K562 (cell line): ENCODE measurements at regions not wholly inside any gene's neighbourhood (a gene's known extent, or its start where the extent isn't known, plus 50 kb on each side); places are given as distances from the start of the nearest gene placed in this dataset.

Experiments
- ATAC-seq: fragments of 200-7000 bp; cut with Tn5 transposase; 3 replicates; pipeline ENCODE4 v1.9.1; 2020; ENCODE audit warnings: moderate library complexity
- BruUV-seq: library from RNA; stranded (reverse); fragments of 400-500 nt; replicated peaks from 2 replicates; lab custom pipeline; 2021; lab: Mats Ljungman, UMichigan
- CTCF ChIA-PET: fragments of 300-600 bp; formaldehyde crosslinking; extraction: SDS; loops from one replicate; lab custom pipeline; 2021; ENCODE audit warnings: low intra/inter-chr PET ratio; lab: Yijun Ruan, JAX
- POLR2A ChIA-PET: fragments of 300-600, 350-650 bp; sonication (Branson Sonifier 250); formaldehyde crosslinking; extraction: SDS; loops from one replicate; lab custom pipeline; 2021; ENCODE audit warnings: antibody characterized with exemption, inconsistent platforms; lab: Yijun Ruan, JAX
- DNase-seq, 4 experiments: peaks; one replicate each; pipeline versions ENCODE4 v3.0.0 to v3.0.0-alpha.2; 2011 to 2018; ENCODE audit warnings: low spot score in 3 of 4, mixed read lengths in 3 of 4; ENCODE audit errors: extremely low read depth in 1 of 4
- FAIRE-seq: peaks from 2 replicates; lab custom pipeline; 2011; peaks lifted over from hg19 to GRCh38; lab: Jason Lieb, UNC
- H2AFZ ChIP-seq: 2 replicates; pipeline ENCODE4 v1.6.0; 2011; ENCODE audit warnings: low read depth, low read length, control low read depth, inconsistent platforms
- H3K27ac ChIP-seq: fragments of 200-600 bp; 3 replicates; pipeline ENCODE4 v1.8.0; 2011; ENCODE audit warnings: low read depth, mild to moderate bottlenecking, control low read depth, inconsistent platforms, low read length, moderate library complexity, mixed read lengths; ENCODE audit errors: extremely low read depth
- H3K27me3 ChIP-seq, 2 experiments: fragments of 300-600 bp in 1 of 2; 2 replicates in 1 of 2; 3 replicates in 1 of 2; pipeline versions ENCODE4 v1.6.0 to v1.8.0; 2011; ENCODE audit warnings: inconsistent platforms in 2 of 2, low read length in 2 of 2, mild to moderate bottlenecking in 1 of 2, mixed read lengths in 1 of 2, moderate library complexity in 1 of 2; ENCODE audit not compliant: control insufficient read depth in 2 of 2, insufficient read depth in 2 of 2
- H3K36me3 ChIP-seq: fragments of 300-600 bp; 3 replicates; pipeline ENCODE4 v1.8.0; 2011; ENCODE audit warnings: mild to moderate bottlenecking, low read length, inconsistent platforms; ENCODE audit not compliant: control insufficient read depth, insufficient read depth
- H3K4me1 ChIP-seq, 2 experiments: fragments of 200-600 bp in 1 of 2; replicated peaks in 1 of 2; 2 replicates in 1 of 2; 3 replicates in 1 of 2; pipeline versions ENCODE4 v1.5.1 to v1.8.0; 2011; ENCODE audit warnings: inconsistent platforms in 2 of 2, low read length in 2 of 2, mild to moderate bottlenecking in 1 of 2, mixed read lengths in 1 of 2, moderate library complexity in 1 of 2; ENCODE audit not compliant: control insufficient read depth in 2 of 2, insufficient read depth in 2 of 2
- H3K4me2 ChIP-seq: 2 replicates; pipeline ENCODE4 v1.6.1; 2011; ENCODE audit warnings: low read length, control low read depth, inconsistent platforms, mixed read lengths; ENCODE audit not compliant: insufficient read depth
- H3K4me3 ChIP-seq: fragments of 200-600 bp; sonication (generic), shearing (Covaris generic); 2 replicates; pipeline ENCODE4 v1.5.1; 2016; ENCODE audit warnings: control low read depth, inconsistent platforms
- H3K79me2 ChIP-seq: fragments of 200-600 bp; 3 replicates; pipeline ENCODE4 v1.8.0; 2011; ENCODE audit warnings: low read length, inconsistent platforms; ENCODE audit not compliant: control insufficient read depth, insufficient read depth
- H3K9ac ChIP-seq, 2 experiments: 2 replicates each; pipeline versions ENCODE4 v1.6.0 to v1.6.1; 2011; ENCODE audit warnings: low read depth in 2 of 2, low read length in 2 of 2, control low read depth in 1 of 2, inconsistent platforms in 1 of 2, mild to moderate bottlenecking in 1 of 2, mixed read lengths in 1 of 2; ENCODE audit not compliant: insufficient read depth in 1 of 2
- H3K9me1 ChIP-seq: one replicate; pipeline ENCODE4 v1.6.0; 2011; ENCODE audit warnings: inconsistent platforms, mild to moderate bottlenecking, low read length, moderate library complexity; ENCODE audit not compliant: control insufficient read depth, insufficient read depth
- H3K9me3 ChIP-seq: replicated peaks from 2 replicates; pipeline ENCODE4 v1.5.1; 2011; ENCODE audit warnings: low read depth, low read length, inconsistent platforms; ENCODE audit not compliant: control insufficient read depth, insufficient read depth
- H4K20me1 ChIP-seq: replicated peaks from 2 replicates; pipeline ENCODE4 v1.6.1; 2011; ENCODE audit warnings: low read length, inconsistent platforms, mixed read lengths; ENCODE audit not compliant: control insufficient read depth, insufficient read depth
- C11orf30 ChIP-seq: fragments of 450-650 bp; IDR thresholded peaks from 2 replicates; pipeline ENCODE4 v1.6.1; 2016; ENCODE audit warnings: low read depth, mild to moderate bottlenecking
- ELF4 ChIP-seq: fragments of 450-650 bp; formaldehyde crosslinking; IDR thresholded peaks from 2 replicates; pipeline ENCODE4 v1.4.0; 2022; ENCODE audit warnings: missing genetic modification characterization
- GABPB1 ChIP-seq: sonication (generic); formaldehyde crosslinking; IDR thresholded peaks from 2 replicates; pipeline ENCODE4 v1.8.0; 2022; ENCODE audit warnings: mild to moderate bottlenecking, missing genetic modification reagents
- GABPB2 ChIP-seq: fragments of 250-450 bp; sonication (Bioruptor Pico); conservative IDR thresholded peaks from 2 replicates; pipeline ENCODE4 v1.5.1; 2021; ENCODE audit warnings: mild to moderate bottlenecking
- JUNB ChIP-seq: fragments of 450-650 bp; formaldehyde crosslinking; conservative IDR thresholded peaks from 2 replicates; pipeline ENCODE4 v1.4.0; 2020; ENCODE audit warnings: mild to moderate bottlenecking
- MCM7 ChIP-seq, 2 experiments: fragments of 450-650 bp; IDR thresholded peaks; 2 replicates each; pipeline ENCODE4 v1.6.1; 2016 to 2018
- MTF1 ChIP-seq: fragments of 250-450 bp; sonication (Bioruptor Pico); IDR thresholded peaks from 2 replicates; pipeline ENCODE4 v1.9.0; 2021; ENCODE audit warnings: moderate library complexity, mild to moderate bottlenecking, inconsistent platforms, borderline replicate concordance
- NKRF ChIP-seq: fragments of 450-650 bp; IDR thresholded peaks from 2 replicates; pipeline ENCODE4 v1.6.1; 2016; ENCODE audit warnings: borderline replicate concordance
- TOE1 ChIP-seq, 2 experiments: fragments of 450-650 bp in 1 of 2; sonication (generic) in 1 of 2; formaldehyde crosslinking in 1 of 2; IDR thresholded peaks; 2 replicates each; pipeline versions ENCODE4 v1.7.1 to v1.8.0; 2016 to 2022; ENCODE audit warnings: borderline replicate concordance in 2 of 2, mild to moderate bottlenecking in 2 of 2, antibody characterized with exemption in 1 of 2, inconsistent platforms in 1 of 2, low read depth in 1 of 2, missing genetic modification reagents in 1 of 2, moderate library complexity in 1 of 2
- ZNF766 ChIP-seq: fragments of 200-800 bp; sonication (Bioruptor generic); conservative IDR thresholded peaks from 2 replicates; pipeline ENCODE4 v1.6.1; 2016; ENCODE audit warnings: missing genetic modification characterization, missing compliant biosample characterization
- ZNF785 ChIP-seq: fragments of 250-450 bp; sonication (Bioruptor Pico); IDR thresholded peaks from 2 replicates; pipeline ENCODE4 v1.4.0; 2020; ENCODE audit warnings: mild to moderate bottlenecking
- WGBS: fragments of 100-300 bp; shearing (Covaris generic); methylation state at CpG from one replicate; pipeline ENCODE4 v1.1.6; 2016; ENCODE audit warnings: low coverage, mixed read lengths; ENCODE audit not compliant: insufficient coverage; ENCODE audit errors: missing lambda C conversion rate; 5-methylcytosine and 5-hydroxymethylcytosine counted together
- in situ Hi-C: fragments of 300-500 bp; cut with MboI; formaldehyde crosslinking; loops from 4 replicates; pipeline ENCODE4 v1.15.0; 2018; ENCODE audit warnings: inconsistent platforms, mixed read lengths
- intact Hi-C: fragments of 100-400 bp; cut with micrococcal nuclease; formaldehyde crosslinking; loops from 2 replicates; pipeline ENCODE4 v1.14.2; 2022
- TF ChIP-seq, protein P1 (sequence below): fragments of 250-450 bp; sonication (Bioruptor Pico); IDR thresholded peaks from 2 replicates; pipeline ENCODE4 v1.8.0; 2021; ENCODE audit warnings: mild to moderate bottlenecking, moderate library complexity
- TF ChIP-seq, protein P2 (sequence below): sonication (generic); formaldehyde crosslinking; IDR thresholded peaks from 2 replicates; pipeline ENCODE4 v1.8.1; 2023; ENCODE audit warnings: mild to moderate bottlenecking, missing genetic modification reagents
- TF ChIP-seq, protein P3 (sequence below), 3 experiments: IDR thresholded peaks in 2 of 3; conservative IDR thresholded peaks in 1 of 3; 2 replicates each; pipeline ENCODE4 v1.5.1; 2011 to 2012; ENCODE audit warnings: low read length in 3 of 3, mild to moderate bottlenecking in 3 of 3, control low read depth in 2 of 3, improper control_type of control experiment in 1 of 3, inconsistent platforms in 1 of 3, low read depth in 1 of 3, mixed read lengths in 1 of 3, moderate library complexity in 1 of 3; ENCODE audit not compliant: insufficient read depth in 2 of 3

DNA sequence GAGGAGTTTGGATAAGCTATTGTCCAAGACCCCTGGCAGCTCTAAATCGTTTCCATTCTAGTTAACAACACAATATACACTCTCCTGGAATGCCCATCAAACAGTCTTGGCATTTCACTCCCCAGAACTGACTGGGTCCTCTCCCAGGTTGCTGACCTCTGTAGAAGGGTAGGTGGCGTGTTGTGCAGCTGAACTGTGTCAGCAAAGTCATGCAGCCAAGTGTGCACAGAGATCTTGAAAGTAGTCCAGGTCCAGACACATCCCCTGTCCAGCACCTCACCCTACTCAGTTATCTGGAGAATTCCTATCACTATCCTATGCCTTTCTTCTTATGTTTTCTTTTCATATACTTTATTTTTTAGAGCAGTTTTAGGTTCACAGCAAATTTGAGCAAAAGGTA lies 312.7 kb downstream of the GABRB3 start (continued):
- TF ChIP-seq, protein P1, sequence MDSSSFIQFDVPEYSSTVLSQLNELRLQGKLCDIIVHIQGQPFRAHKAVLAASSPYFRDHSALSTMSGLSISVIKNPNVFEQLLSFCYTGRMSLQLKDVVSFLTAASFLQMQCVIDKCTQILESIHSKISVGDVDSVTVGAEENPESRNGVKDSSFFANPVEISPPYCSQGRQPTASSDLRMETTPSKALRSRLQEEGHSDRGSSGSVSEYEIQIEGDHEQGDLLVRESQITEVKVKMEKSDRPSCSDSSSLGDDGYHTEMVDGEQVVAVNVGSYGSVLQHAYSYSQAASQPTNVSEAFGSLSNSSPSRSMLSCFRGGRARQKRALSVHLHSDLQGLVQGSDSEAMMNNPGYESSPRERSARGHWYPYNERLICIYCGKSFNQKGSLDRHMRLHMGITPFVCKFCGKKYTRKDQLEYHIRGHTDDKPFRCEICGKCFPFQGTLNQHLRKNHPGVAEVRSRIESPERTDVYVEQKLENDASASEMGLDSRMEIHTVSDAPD (CRISPR knock-in tag) = no peak
- TF ChIP-seq, protein P2, sequence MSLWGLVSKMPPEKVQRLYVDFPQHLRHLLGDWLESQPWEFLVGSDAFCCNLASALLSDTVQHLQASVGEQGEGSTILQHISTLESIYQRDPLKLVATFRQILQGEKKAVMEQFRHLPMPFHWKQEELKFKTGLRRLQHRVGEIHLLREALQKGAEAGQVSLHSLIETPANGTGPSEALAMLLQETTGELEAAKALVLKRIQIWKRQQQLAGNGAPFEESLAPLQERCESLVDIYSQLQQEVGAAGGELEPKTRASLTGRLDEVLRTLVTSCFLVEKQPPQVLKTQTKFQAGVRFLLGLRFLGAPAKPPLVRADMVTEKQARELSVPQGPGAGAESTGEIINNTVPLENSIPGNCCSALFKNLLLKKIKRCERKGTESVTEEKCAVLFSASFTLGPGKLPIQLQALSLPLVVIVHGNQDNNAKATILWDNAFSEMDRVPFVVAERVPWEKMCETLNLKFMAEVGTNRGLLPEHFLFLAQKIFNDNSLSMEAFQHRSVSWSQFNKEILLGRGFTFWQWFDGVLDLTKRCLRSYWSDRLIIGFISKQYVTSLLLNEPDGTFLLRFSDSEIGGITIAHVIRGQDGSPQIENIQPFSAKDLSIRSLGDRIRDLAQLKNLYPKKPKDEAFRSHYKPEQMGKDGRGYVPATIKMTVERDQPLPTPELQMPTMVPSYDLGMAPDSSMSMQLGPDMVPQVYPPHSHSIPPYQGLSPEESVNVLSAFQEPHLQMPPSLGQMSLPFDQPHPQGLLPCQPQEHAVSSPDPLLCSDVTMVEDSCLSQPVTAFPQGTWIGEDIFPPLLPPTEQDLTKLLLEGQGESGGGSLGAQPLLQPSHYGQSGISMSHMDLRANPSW (CRISPR knock-in tag) = no peak

- no peaks in the 10 kb centered on the region for H3K9me1 ChIP-seq
- H3K9me3 ChIP-seq = no peaks in the 10 kb centered on the region
- no peaks in the 10 kb centered on the region for H3K36me3 ChIP-seq
- no peaks in the 10 kb centered on the region for H3K27me3 ChIP-seq
- no peak overlapping the region for H3K4me2 ChIP-seq
- H2AFZ ChIP-seq = no peak overlapping the region
- DNase-seq = no peak
- intact Hi-C loops = no loop called here
- H3K27ac ChIP-seq = no peak overlapping the region
- no peaks in the 10 kb centered on the region for H4K20me1 ChIP-seq
- no peak overlapping the region for H3K9ac ChIP-seq
- in situ Hi-C loops = no loop called here
- no peak for FAIRE-seq
- no peaks in the 10 kb centered on the region for H3K79me2 ChIP-seq
- no peak overlapping the region for H3K4me3 ChIP-seq
- no peaks in the 10 kb centered on the region for H3K4me1 ChIP-seq
- POLR2A ChIA-PET = no interaction called here
- no peak for ATAC-seq
- 0% methylated on average over 2 of the region's 2 CpGs for whole genome bisulfite sequencing
- no TSS peak for BruUV-seq
- CTCF ChIA-PET = no interaction called here
- TF ChIP-seq, protein P3, sequence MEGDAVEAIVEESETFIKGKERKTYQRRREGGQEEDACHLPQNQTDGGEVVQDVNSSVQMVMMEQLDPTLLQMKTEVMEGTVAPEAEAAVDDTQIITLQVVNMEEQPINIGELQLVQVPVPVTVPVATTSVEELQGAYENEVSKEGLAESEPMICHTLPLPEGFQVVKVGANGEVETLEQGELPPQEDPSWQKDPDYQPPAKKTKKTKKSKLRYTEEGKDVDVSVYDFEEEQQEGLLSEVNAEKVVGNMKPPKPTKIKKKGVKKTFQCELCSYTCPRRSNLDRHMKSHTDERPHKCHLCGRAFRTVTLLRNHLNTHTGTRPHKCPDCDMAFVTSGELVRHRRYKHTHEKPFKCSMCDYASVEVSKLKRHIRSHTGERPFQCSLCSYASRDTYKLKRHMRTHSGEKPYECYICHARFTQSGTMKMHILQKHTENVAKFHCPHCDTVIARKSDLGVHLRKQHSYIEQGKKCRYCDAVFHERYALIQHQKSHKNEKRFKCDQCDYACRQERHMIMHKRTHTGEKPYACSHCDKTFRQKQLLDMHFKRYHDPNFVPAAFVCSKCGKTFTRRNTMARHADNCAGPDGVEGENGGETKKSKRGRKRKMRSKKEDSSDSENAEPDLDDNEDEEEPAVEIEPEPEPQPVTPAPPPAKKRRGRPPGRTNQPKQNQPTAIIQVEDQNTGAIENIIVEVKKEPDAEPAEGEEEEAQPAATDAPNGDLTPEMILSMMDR (IDR thresholded peaks at IDR 0.05 in 2 of 3, conservative IDR thresholded peaks at IDR 0.05 in 1 of 3; ENCODE audit: insufficient read depth in 2 of 3, low read depth in 1 of 3, low read length in 3 of 3) = no peak
- TF ChIP-seq NKRF (no peak), ZNF766 (CRISPR knock-in tag) (no peak), ELF4 (no peak), ZNF785 (no peak), C11orf30 (no peak), TOE1 (IDR thresholded peaks at IDR 0.05; ENCODE audit: borderline replicate concordance) (no peak), TOE1 (CRISPR knock-in tag; IDR thresholded peaks at IDR 0.05; ENCODE audit: borderline replicate concordance, low read depth) (no peak), MCM7 (IDR thresholded peaks at IDR 0.05) (no peak), GABPB2 (CRISPR knock-in tag) (no peak), JUNB (no peak), GABPB1 (CRISPR knock-in tag) (no peak), MTF1 (CRISPR knock-in tag) (no peak)
Observed at GRCh38 chr15:26455828-26456227, 317.0 kb downstream of the GABRB3 start.
